PC-3 (cell line): ENCODE measurements at regions not wholly inside any gene's neighbourhood (a gene's known extent, or its start where the extent isn't known, plus 50 kb on each side); places are given as distances from the start of the nearest gene placed in this dataset.

ENCODE experiments used
- EZH2 ChIP-seq: fragments of 300-600 bp; sonication (generic); IDR thresholded peaks from one replicate; pipeline ENCODE4 v1.6.1; 2017; ENCODE audit warnings: antibody characterized with exemption, mild to moderate bottlenecking, low read length; ENCODE audit not compliant: unreplicated experiment
- EZH2phosphoT487 ChIP-seq: fragments of 300-600 bp; sonication (generic); IDR thresholded peaks from 2 replicates; pipeline ENCODE4 v1.6.1; 2018; ENCODE audit warnings: mild to moderate bottlenecking, antibody characterized with exemption, low read length, borderline replicate concordance
- TF ChIP-seq, protein P1 (sequence below): fragments of 300-600 bp; sonication (generic); conservative IDR thresholded peaks from 2 replicates; pipeline ENCODE4 v1.5.1; 2017; ENCODE audit warnings: antibody characterized with exemption, low read depth, mild to moderate bottlenecking, low read length

DNA sequence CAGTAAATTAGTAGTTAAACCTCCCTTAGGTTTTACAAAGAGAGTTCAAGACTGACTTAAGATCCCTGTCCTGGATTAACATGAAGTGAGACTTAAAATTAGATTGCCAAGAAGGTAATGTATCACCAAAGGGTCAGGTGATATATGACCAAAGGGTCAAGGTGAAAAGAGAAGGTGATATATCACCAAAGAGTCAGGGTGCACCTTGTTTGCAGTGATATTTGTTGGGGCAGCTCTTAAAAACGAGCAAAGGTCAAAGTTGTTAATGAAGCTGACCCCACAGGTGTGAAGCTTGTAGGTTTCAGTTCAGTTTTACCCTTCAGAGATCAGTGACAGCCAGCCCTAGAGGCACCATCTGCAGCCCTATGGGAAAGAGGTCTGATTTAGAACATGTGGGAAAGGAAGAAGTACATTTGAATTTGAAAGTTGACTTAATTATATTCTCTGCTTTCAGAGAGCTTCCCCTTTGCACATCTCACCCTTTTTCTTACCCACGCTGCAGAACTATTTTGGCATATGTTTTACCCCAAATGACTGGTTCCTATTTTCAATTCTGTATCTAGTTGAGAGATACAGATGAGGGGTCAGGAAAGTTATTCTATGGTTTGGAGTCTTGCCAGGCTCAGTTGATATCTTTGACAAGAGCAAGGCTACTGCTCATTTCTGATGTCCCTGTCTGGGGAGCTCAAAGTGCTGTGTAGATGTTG lies 170.8 kb downstream of the S1PR1 start:
- TF ChIP-seq, protein P1, sequence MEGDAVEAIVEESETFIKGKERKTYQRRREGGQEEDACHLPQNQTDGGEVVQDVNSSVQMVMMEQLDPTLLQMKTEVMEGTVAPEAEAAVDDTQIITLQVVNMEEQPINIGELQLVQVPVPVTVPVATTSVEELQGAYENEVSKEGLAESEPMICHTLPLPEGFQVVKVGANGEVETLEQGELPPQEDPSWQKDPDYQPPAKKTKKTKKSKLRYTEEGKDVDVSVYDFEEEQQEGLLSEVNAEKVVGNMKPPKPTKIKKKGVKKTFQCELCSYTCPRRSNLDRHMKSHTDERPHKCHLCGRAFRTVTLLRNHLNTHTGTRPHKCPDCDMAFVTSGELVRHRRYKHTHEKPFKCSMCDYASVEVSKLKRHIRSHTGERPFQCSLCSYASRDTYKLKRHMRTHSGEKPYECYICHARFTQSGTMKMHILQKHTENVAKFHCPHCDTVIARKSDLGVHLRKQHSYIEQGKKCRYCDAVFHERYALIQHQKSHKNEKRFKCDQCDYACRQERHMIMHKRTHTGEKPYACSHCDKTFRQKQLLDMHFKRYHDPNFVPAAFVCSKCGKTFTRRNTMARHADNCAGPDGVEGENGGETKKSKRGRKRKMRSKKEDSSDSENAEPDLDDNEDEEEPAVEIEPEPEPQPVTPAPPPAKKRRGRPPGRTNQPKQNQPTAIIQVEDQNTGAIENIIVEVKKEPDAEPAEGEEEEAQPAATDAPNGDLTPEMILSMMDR: no peak
- TF ChIP-seq EZH2: no peak
- TF ChIP-seq EZH2phosphoT487: no peak
